ENCODE measurements at regions not wholly inside any gene's neighbourhood (a gene's known extent, or its start where the extent isn't known, plus 50 kb on each side); places are given as distances from the start of the nearest gene placed in this dataset.
"Not testable (repeated sequence)": the region's sequence is repeated elsewhere in the genome, so short reads cannot be mapped to it uniquely, and the experiment has no call there.

GRCh38 chr15:96200357-96200967 lies 130.0 kb upstream of the NR2F2 start:
- no peaks in the 10 kb centered on the region for H3K4me1 Mint-ChIP-seq (ENCODE audit: low read depth)

GRCh38 chr15:96201696-96202095 lies 128.8 kb upstream of the NR2F2 start:
- no peaks in the 10 kb centered on the region for H3K4me1 Mint-ChIP-seq (ENCODE audit: low read depth)
- no peak overlapping the region for H3K4me3 Mint-ChIP-seq
- DNase-seq, result no peak
- H3K9me3 Mint-ChIP-seq, result peaks cover 9% of the 10 kb centered on the region
- H3K36me3 Mint-ChIP-seq (ENCODE audit: low read depth), result no peaks in the 10 kb centered on the region
- H3K27me3 Mint-ChIP-seq, result peaks cover 12% of the 10 kb centered on the region
- H3K27ac Mint-ChIP-seq, result no peak overlapping the region

More at GRCh38 chr15:96200357-96200967, 130.0 kb upstream of the NR2F2 start:
- Mint-ChIP-seq H3K27me3 (peaks cover 12% of the 10 kb centered on the region), H3K4me3 (no peak overlapping the region), H3K9me3 (peaks cover 9% of the 10 kb centered on the region), H3K36me3 (ENCODE audit: low read depth) (no peaks in the 10 kb centered on the region), H3K27ac (no peak overlapping the region)
- no peak for DNase-seq

- H3K27me3 Mint-ChIP-seq; H3K36me3 Mint-ChIP-seq (ENCODE audit: low read depth); H3K9me3 Mint-ChIP-seq; H3K4me3 Mint-ChIP-seq; H3K4me1 Mint-ChIP-seq (ENCODE audit: low read depth); DNase-seq; H3K27ac Mint-ChIP-seq: not testable (repeated sequence)
Measured at GRCh38 chr15:96205588-96205987, 124.9 kb upstream of the NR2F2 start.

DNA sequence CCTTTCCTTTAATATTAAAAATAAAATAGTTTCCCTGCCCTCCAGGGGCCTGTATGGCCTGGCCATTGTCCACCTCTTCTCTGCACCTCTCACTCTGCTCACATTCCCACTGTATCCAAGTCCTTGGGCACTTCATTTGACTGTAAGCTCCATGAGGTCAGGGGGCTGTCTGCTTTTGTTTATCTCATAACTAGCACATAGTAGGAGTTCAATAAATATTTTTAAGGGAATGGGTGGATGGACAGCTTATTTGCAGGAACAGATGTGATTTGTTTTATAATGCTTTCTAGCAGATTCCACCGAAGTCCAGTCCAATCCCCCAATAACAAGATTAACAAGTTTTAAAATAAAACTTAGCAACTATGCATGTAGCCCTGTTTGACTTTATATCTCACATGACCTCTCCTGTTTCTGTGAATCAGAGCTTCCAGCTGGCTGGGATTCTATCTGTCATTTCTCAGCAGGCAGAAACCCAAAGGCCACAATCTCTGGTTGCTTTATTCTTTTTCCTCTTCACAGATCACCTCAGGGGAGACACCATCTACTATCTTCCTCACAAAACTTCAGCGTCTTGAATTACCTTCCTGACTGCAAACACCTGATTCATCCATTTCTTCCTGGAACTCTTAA lies 123.0 kb upstream of the NR2F2 start:
- Mint-ChIP-seq H3K9me3 (peaks cover 3% of the 10 kb centered on the region), H3K4me3 (no peak overlapping the region), H3K27me3 (no peaks in the 10 kb centered on the region), H3K36me3 (ENCODE audit: low read depth) (no peaks in the 10 kb centered on the region), H3K4me1 (ENCODE audit: low read depth) (no peaks in the 10 kb centered on the region), H3K27ac (no peak overlapping the region)
- no peak for DNase-seq

DNA sequence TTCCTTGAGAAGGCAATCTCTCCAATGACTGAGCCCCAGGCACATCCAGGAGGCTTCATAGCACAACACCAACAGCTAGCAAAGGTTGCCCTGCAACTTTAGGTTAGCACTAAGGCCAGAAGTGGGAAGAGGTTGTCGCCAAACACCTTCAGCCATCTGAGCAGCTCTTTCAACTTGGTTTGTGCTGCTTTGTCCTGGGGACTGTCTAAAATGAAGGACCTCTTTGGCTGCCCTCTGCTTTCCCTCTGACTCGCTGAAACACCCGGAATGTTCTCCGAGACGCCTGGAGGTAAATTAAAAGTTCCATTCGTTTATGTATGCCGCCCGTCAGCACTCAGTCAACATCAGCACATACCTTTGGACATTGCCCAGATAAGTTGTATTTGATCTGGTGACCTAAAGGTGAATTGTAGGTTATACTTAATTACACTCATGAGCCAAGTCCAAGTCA lies 121.2 kb upstream of the NR2F2 start:
- no peaks in the 10 kb centered on the region for H3K27me3 Mint-ChIP-seq
- H3K4me1 Mint-ChIP-seq (ENCODE audit: low read depth), result no peaks in the 10 kb centered on the region
- H3K36me3 Mint-ChIP-seq (ENCODE audit: low read depth), result no peaks in the 10 kb centered on the region
- no peak overlapping the region for H3K27ac Mint-ChIP-seq
- no peak overlapping the region for H3K4me3 Mint-ChIP-seq
- no peak for DNase-seq
- peaks cover 3% of the 10 kb centered on the region for H3K9me3 Mint-ChIP-seq

DNA sequence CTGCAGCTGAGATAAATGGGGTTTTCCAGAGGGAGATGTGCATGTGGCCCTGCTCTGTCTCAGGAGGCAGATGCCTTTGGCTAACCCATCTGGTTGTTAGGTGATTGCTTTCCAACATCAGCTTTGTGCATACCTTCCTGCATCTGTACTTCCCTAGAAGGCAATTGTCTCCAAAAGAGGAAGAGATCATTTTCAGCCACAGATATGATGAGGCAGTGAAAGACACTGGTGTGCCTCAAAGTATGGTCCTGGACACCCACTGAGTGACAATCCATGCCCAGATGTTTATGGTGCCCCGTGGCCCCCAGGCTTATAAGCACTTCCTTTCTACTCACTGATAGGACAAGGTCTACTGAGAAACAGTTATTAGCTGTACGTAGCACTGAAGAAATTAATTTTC lies 117.5 kb upstream of the NR2F2 start:
- Mint-ChIP-seq H3K27me3 (peaks cover 7% of the 10 kb centered on the region), H3K4me1 (ENCODE audit: low read depth) (no peaks in the 10 kb centered on the region), H3K27ac (no peak overlapping the region), H3K9me3 (peaks cover 2% of the 10 kb centered on the region), H3K36me3 (ENCODE audit: low read depth) (no peaks in the 10 kb centered on the region), H3K4me3 (no peak overlapping the region)
- DNase-seq, result no peak

DNA sequence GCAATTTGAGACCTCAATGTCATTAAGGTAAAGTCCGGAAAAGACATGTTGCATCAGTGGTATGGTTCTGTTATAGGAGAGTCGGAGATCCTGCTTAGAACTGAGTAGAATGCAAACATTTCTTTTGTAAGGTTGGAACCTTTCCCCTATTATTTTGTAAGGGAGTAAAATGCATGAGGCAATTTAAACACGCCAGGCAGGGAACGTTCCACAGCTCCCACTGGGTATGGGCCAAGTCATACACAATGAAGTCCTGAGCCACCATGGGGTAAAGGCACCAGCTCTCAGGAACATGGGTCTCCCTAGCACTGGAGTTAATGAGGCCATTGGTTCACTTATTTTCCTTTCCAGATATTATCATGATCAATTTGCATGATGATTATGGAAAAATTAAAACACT lies 116.6 kb upstream of the NR2F2 start:
- H3K27ac Mint-ChIP-seq, result no peak overlapping the region
- H3K4me1 Mint-ChIP-seq (ENCODE audit: low read depth), result no peaks in the 10 kb centered on the region
- H3K4me3 Mint-ChIP-seq, result no peak overlapping the region
- H3K27me3 Mint-ChIP-seq, result peaks cover 10% of the 10 kb centered on the region
- no peaks in the 10 kb centered on the region for H3K36me3 Mint-ChIP-seq (ENCODE audit: low read depth)
- peaks cover 2% of the 10 kb centered on the region for H3K9me3 Mint-ChIP-seq
- DNase-seq, result no peak

DNA sequence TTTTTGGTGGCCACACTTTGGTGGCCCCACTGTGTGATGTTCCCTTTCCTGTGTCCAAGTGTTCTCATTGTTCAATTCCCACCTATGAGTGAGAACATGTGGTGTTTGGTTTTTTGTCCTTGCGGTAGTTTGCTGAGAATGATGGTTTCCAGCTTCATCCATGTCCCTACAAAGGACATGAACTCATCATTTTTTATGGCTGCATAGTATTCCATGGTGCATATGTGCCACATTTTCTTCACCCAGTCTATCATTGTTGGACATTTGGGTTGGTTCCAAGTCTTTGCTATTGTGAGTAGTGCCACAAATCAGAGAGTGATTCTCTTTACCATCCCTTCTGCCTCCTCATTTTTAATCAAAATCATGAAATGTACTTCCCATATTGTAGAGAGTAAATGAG lies 114.0 kb upstream of the NR2F2 start:
- H3K9me3 Mint-ChIP-seq; H3K4me1 Mint-ChIP-seq (ENCODE audit: low read depth); H3K36me3 Mint-ChIP-seq (ENCODE audit: low read depth); H3K4me3 Mint-ChIP-seq; H3K27ac Mint-ChIP-seq; DNase-seq: not testable (repeated sequence)
- H3K27me3 Mint-ChIP-seq, result peaks cover 25% of the 10 kb centered on the region

GRCh38 chr15:96217983-96218382 lies 112.5 kb upstream of the NR2F2 start:
- no peaks in the 10 kb centered on the region for H3K4me1 Mint-ChIP-seq (ENCODE audit: low read depth)
- peaks cover 27% of the 10 kb centered on the region for H3K27me3 Mint-ChIP-seq
- peaks cover 6% of the 10 kb centered on the region for H3K9me3 Mint-ChIP-seq
- H3K27ac Mint-ChIP-seq, result no peak overlapping the region
- H3K4me3 Mint-ChIP-seq, result no peak overlapping the region
- DNase-seq, result no peak
- H3K36me3 Mint-ChIP-seq (ENCODE audit: low read depth), result no peaks in the 10 kb centered on the region

DNA sequence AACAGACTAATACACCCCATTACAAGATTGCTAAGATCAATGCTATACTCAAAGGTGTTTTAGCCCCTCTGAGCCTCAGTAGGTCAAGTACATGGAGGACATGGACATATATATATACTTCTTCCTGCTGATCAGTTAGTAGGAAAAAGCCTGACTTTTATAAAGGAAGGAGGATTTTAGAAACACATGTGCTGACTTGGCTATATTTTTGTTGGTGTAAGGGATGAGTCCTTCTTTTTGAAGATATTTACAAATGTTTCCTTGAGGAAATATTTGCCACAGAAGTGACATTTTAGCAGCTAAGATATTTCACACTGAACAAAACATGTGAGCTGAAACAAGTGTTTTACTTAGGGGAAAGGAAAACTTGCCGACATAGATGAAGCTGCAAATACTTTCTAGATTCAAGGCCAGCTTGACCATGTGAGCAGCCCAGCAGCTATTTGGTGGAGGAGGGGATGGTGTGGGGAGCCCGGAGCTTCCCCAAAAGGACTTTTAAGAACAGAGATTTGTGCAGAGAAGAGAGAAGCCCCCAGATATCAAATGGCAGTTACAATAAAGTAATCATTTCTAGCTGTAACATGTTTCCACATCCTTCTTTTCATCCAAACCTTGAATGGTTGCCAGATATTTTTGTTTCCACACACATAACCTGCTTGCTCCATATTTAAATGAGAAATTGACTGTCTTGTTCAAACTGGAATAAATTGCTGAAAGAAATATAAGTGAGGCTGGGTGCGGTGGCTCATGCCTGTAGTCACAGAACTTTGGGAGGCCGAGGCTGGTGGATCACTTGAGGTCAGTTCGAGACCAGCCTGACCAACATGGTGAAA lies 111.7 kb upstream of the NR2F2 start:
- Mint-ChIP-seq H3K4me3 (no peak overlapping the region), H3K9me3 (peaks cover 6% of the 10 kb centered on the region), H3K27ac (no peak overlapping the region), H3K4me1 (ENCODE audit: low read depth) (no peaks in the 10 kb centered on the region), H3K27me3 (peaks cover 35% of the 10 kb centered on the region), H3K36me3 (ENCODE audit: low read depth) (no peaks in the 10 kb centered on the region)
- DNase-seq, result no peak

DNA sequence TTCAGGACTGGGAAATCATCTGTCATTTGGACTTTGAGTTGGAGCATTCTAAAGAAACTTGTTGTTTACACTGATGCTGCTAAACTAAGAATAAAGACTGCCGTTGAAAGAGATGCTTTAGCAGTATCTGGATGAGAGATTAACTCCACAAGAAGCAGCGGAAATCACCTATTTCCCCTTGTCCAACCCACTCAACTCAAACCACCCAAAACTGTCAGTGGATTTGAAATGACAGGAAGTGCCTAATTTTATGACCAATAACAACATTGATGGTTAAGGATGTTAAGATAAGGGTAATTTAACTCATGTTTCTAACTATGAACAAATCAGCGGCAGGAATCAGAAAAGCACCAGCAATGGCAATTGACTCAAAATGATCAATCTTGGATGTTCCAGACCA lies 110.8 kb upstream of the NR2F2 start:
- DNase-seq, result no peak
- H3K36me3 Mint-ChIP-seq (ENCODE audit: low read depth), result no peaks in the 10 kb centered on the region
- no peak overlapping the region for H3K4me3 Mint-ChIP-seq
- H3K27me3 Mint-ChIP-seq, result peaks cover 38% of the 10 kb centered on the region
- no peak overlapping the region for H3K27ac Mint-ChIP-seq
- H3K9me3 Mint-ChIP-seq, result peaks cover 6% of the 10 kb centered on the region
- H3K4me1 Mint-ChIP-seq (ENCODE audit: low read depth), result no peaks in the 10 kb centered on the region

DNA sequence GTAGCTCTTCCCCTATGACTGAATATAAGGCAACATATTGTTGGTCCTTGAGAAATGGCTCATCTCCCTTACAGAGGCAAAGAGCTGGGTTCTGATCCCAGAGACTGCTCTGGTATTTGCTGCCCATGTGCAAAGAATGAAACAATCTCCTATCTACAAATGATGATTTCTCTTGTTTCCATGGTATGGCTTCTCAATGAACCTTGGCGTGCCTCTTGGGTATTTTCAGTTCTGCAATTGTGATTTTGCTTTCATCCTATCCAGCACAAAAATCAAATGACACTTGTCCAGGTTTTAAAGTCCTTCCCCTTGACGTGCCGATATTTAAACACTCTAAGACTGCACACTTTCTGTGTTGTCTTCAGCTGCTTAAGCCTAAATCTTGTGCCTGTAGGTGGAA lies 109.8 kb upstream of the NR2F2 start:
- Mint-ChIP-seq H3K4me3 (no peak overlapping the region), H3K4me1 (ENCODE audit: low read depth) (no peaks in the 10 kb centered on the region), H3K27ac (no peak overlapping the region), H3K9me3 (peaks cover 6% of the 10 kb centered on the region), H3K36me3 (ENCODE audit: low read depth) (no peaks in the 10 kb centered on the region), H3K27me3 (peaks cover 42% of the 10 kb centered on the region)
- no peak for DNase-seq

GRCh38 chr15:96222981-96223380 lies 107.5 kb upstream of the NR2F2 start:
- H3K4me3 Mint-ChIP-seq, result no peak overlapping the region
- DNase-seq, result no peak
- H3K9me3 Mint-ChIP-seq, result peaks cover 4% of the 10 kb centered on the region
- H3K27ac Mint-ChIP-seq, result no peak overlapping the region
- no peaks in the 10 kb centered on the region for H3K36me3 Mint-ChIP-seq (ENCODE audit: low read depth)
- H3K27me3 Mint-ChIP-seq, result peaks cover 45% of the 10 kb centered on the region
- no peaks in the 10 kb centered on the region for H3K4me1 Mint-ChIP-seq (ENCODE audit: low read depth)

DNA sequence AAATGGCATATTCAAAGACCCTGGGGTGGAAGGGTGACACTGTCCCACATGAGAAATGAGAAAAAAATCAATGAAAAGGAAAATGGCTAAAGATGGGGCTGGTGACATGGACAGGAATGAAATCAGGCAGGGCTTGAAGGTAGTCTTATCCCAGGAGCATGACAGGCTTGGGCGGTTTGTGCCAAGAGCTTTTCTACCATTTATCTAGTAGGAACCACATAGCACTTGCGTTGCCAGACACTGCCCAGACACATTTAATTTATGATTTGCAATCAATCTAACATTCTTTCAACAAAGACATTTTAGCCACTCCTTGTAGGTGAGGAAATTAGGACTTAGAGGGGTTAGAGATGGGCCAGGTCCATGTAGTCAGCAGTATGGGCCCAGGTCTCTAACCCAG lies 106.6 kb upstream of the NR2F2 start:
- Mint-ChIP-seq H3K27ac (no peak overlapping the region), H3K4me3 (no peak overlapping the region), H3K4me1 (ENCODE audit: low read depth) (no peaks in the 10 kb centered on the region), H3K9me3 (peaks cover 4% of the 10 kb centered on the region), H3K27me3 (peaks cover 41% of the 10 kb centered on the region), H3K36me3 (ENCODE audit: low read depth) (no peaks in the 10 kb centered on the region)
- DNase-seq, result no peak

DNA sequence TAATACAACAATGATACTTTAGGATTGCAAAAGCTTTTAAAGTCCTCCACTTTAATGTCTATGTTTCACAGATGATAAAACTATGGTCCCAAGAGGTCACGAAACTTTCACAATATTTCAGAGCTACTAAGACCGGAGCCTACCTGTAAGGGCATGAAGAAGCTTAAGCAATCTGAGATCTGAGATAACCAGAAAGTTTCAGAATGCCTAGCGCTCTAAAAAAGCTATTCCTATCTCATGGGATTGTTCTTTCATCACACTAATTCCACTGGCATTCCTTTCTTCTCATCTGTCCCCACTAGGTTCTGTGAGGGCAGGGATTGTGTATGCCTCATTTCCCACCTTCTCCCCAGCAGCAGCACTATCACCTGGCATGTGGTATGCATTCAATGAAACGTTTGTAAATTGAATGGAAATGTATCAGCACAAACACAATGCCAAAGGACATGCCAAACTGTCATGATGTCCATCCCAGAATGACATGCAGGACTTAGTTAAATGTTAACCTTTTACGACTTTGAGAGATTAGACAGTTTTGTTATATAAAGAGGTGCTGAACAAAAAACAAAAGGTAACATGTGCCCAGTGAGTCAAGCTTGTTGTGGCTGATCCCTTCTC lies 104.7 kb upstream of the NR2F2 start:
- Mint-ChIP-seq H3K9me3 (no peaks in the 10 kb centered on the region), H3K36me3 (ENCODE audit: low read depth) (no peaks in the 10 kb centered on the region), H3K4me1 (ENCODE audit: low read depth) (no peaks in the 10 kb centered on the region), H3K27ac (no peak overlapping the region), H3K4me3 (no peak overlapping the region), H3K27me3 (peaks cover 30% of the 10 kb centered on the region)
- DNase-seq, result no peak
